ENCODE measurements at regions not wholly inside any gene's neighbourhood (a gene's known extent, or its start where the extent isn't known, plus 50 kb on each side); places are given as distances from the start of the nearest gene placed in this dataset.

DNA sequence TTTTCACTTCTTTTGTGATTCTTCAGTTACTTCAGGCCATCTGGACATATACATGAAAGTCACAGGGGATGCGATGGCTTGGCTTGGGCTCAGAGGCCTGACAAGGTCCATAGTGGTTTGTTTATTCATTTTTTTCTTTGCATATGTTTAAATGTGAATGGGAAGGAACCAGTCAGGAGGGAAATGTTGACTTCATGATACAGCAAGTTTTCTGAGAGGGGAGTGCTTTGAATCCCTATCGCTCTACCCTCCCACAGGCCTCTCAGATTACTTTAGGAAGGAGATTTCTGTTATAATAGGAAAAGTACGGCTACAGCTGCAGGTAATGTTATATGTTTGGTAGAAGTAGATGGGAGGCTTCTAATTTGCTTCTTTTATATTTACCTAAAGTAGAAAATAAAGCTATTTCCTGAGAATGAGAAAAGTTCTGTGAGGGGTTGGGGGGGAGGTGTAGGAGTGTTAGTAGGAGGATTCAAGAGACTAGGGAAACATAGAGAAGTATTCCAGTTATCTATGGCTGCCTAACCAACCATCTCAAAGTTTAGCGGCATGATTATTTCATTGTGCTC is 322.9 kb downstream of the RAPGEF2 start:
- no peak for DNase-seq (ENCODE audit: low spot score)
- POLR2A ChIA-PET: no interaction called here

GRCh38 chr4:159428293-159428692 is 325.4 kb downstream of the RAPGEF2 start:
- no peaks in the 10 kb centered on the region for H3K36me3 ChIP-seq (replicated peaks in 1 of 2; ENCODE audit: control insufficient read depth in 1 of 2, insufficient read depth in 2 of 2, low read length in 2 of 2)
- H4K20me1 ChIP-seq (ENCODE audit: insufficient read depth, low read length): no peaks in the 10 kb centered on the region
- H3K9me3 ChIP-seq (ENCODE audit: low read length): no peaks in the 10 kb centered on the region
- intact Hi-C loops (cut with micrococcal nuclease; ENCODE audit: unreplicated experiment): no loop called here
- H3K79me2 ChIP-seq (ENCODE audit: insufficient read depth, low read length): no peaks in the 10 kb centered on the region
- H3K4me2 ChIP-seq (ENCODE audit: low read depth, low read length): no peak overlapping the region
- no peak overlapping the region for H2AFZ ChIP-seq (ENCODE audit: low read length)
- H3K27ac ChIP-seq (ENCODE audit: extremely low read length, insufficient read depth, low read length): no peak overlapping the region
- no TSS peak for BruUV-seq (replicated peaks)
- FAIRE-seq: no peak
- CTCF ChIA-PET (ENCODE audit: low intra/inter-chr PET ratio, low total read pairs): no interaction called here
- peaks cover 18% of the 10 kb centered on the region for H3K4me1 ChIP-seq (ENCODE audit: insufficient read depth, low read length)
- no peak for ATAC-seq
- in situ Hi-C loops (cut with HindIII; ENCODE audit: extremely low pct_ligation_motif_present, low pct_unique_long_range_greater_than_20kb): loop anchor here (25.0 kb wide), 1 partner anchor 566 kb away; no protein-coding TSS in a partner anchor
- no peaks in the 10 kb centered on the region for H3K27me3 ChIP-seq (ENCODE audit: control insufficient read depth in 1 of 2, insufficient read depth in 2 of 2, low read length in 2 of 2)
- H3K4me3 ChIP-seq (replicated peaks in 1 of 3; ENCODE audit: insufficient read depth in 1 of 3, low read depth in 2 of 3, low read length in 3 of 3): no peak overlapping the region
- POLR2A ChIA-PET: no interaction called here
- H3K9ac ChIP-seq (ENCODE audit: insufficient read depth, low read depth, low read length): no peak overlapping the region
- WGBS (ENCODE audit: low lambda C conversion rate): 86% methylated on average over 5 of the region's 5 CpGs
- DNase-seq (ENCODE audit: low spot score): no peak
- TF ChIP-seq TBL1XR1 (IDR thresholded peaks at IDR 0.05; ENCODE audit: borderline replicate concordance, low read length, partially characterized antibody) (no peak), ZNF3 (CRISPR knock-in tag; IDR thresholded peaks at IDR 0.05) (no peak), ZNF670 (CRISPR knock-in tag; IDR thresholded peaks at IDR 0.05; ENCODE audit: borderline replicate concordance) (no peak), ZNF160 (CRISPR knock-in tag; IDR thresholded peaks at IDR 0.05) (no peak), PHF5A (CRISPR knock-in tag; IDR thresholded peaks at IDR 0.05; ENCODE audit: low read depth, unreplicated experiment) (no peak), PRPF4 (IDR thresholded peaks at IDR 0.05; ENCODE audit: low read depth, low read length, poor library complexity, severe bottlenecking) (no peak), ZNF329 (CRISPR knock-in tag; IDR thresholded peaks at IDR 0.05; ENCODE audit: low read depth) (no peak), TCF7L2 (IDR thresholded peaks at IDR 0.05; ENCODE audit: low read depth, low read length) (no peak), ZNF235 (CRISPR knock-in tag; IDR thresholded peaks at IDR 0.05; ENCODE audit: borderline replicate concordance) (no peak), ZNF205 (CRISPR knock-in tag; IDR thresholded peaks at IDR 0.05) (no peak), ZNF512B (CRISPR knock-in tag; IDR thresholded peaks at IDR 0.05; ENCODE audit: borderline replicate concordance) (no peak)

More for the DNA sequence above, 322.9 kb downstream of the RAPGEF2 start:
- Histone ChIP-seq H3K9ac (ENCODE audit: insufficient read depth, low read depth, low read length) (no peak overlapping the region), H3K27ac (ENCODE audit: extremely low read length, insufficient read depth, low read length) (no peak overlapping the region), H2AFZ (ENCODE audit: low read length) (no peak overlapping the region), H3K4me1 (ENCODE audit: insufficient read depth, low read length) (peaks cover 41% of the 10 kb centered on the region), H3K4me2 (ENCODE audit: low read depth, low read length) (no peak overlapping the region), H3K79me2 (ENCODE audit: insufficient read depth, low read length) (no peaks in the 10 kb centered on the region), H3K27me3 (ENCODE audit: control insufficient read depth in 1 of 2, insufficient read depth in 2 of 2, low read length in 2 of 2) (no peaks in the 10 kb centered on the region), H4K20me1 (ENCODE audit: insufficient read depth, low read length) (no peaks in the 10 kb centered on the region), H3K4me3 (replicated peaks in 1 of 3; ENCODE audit: insufficient read depth in 1 of 3, low read depth in 2 of 3, low read length in 3 of 3) (no peak overlapping the region), H3K36me3 (replicated peaks in 1 of 2; ENCODE audit: control insufficient read depth in 1 of 2, insufficient read depth in 2 of 2, low read length in 2 of 2) (no peaks in the 10 kb centered on the region), H3K9me3 (ENCODE audit: low read length) (no peaks in the 10 kb centered on the region)
- CTCF ChIA-PET (ENCODE audit: low intra/inter-chr PET ratio, low total read pairs): no interaction called here
- TF ChIP-seq ZFP36 (IDR thresholded peaks at IDR 0.05; ENCODE audit: borderline replicate concordance, low read depth, low read length, partially characterized antibody) (no peak), ZNF121 (CRISPR knock-in tag; IDR thresholded peaks at IDR 0.05) (no peak), RCOR2 (CRISPR knock-in tag; IDR thresholded peaks at IDR 0.05) (no peak), NFRKB (IDR thresholded peaks at IDR 0.05) (no peak), IKZF5 (CRISPR knock-in tag; IDR thresholded peaks at IDR 0.05) (no peak), ATM (IDR thresholded peaks at IDR 0.05; ENCODE audit: borderline replicate concordance) (no peak), ZNF616 (CRISPR knock-in tag; IDR thresholded peaks at IDR 0.05; ENCODE audit: low read depth) (no peak)
- intact Hi-C loops (cut with micrococcal nuclease; ENCODE audit: unreplicated experiment) (no loop called here), in situ Hi-C loops (cut with HindIII; ENCODE audit: extremely low pct_ligation_motif_present, low pct_unique_long_range_greater_than_20kb) (loop anchor here (25.0 kb wide), 1 partner anchor 564 kb away; no protein-coding TSS in a partner anchor)
- FAIRE-seq (no peak), ATAC-seq (no peak)
- no TSS peak for BruUV-seq (replicated peaks)
- WGBS (ENCODE audit: low lambda C conversion rate): 58% methylated on average over 4 of the region's 4 CpGs
